HFFc6 (cell line): ENCODE measurements at regions not wholly inside any gene's neighbourhood (a gene's known extent, or its start where the extent isn't known, plus 50 kb on each side); places are given as distances from the start of the nearest gene placed in this dataset.

Experiments used
- DNase-seq: peaks from one replicate; pipeline ENCODE4 v3.0.0-alpha.2; 2018
- H3K27ac Mint-ChIP-seq: 2 replicates; pipeline ENCODE4 v1.8.0; 2020; ENCODE audit warnings: mild to moderate bottlenecking, mixed read lengths
- H3K27me3 Mint-ChIP-seq: 2 replicates; pipeline ENCODE4 v1.8.0; 2021; ENCODE audit warnings: mild to moderate bottlenecking, moderate library complexity, mixed read lengths; ENCODE audit not compliant: insufficient read depth
- H3K36me3 Mint-ChIP-seq: 2 replicates; pipeline ENCODE4 v1.8.0; 2021; ENCODE audit warnings: low read depth, mixed read lengths
- H3K4me1 Mint-ChIP-seq: 2 replicates; pipeline ENCODE4 v1.8.0; 2020; ENCODE audit warnings: low read depth, mixed read lengths
- H3K4me3 Mint-ChIP-seq: 2 replicates; pipeline ENCODE4 v1.8.0; 2020; ENCODE audit warnings: mild to moderate bottlenecking, moderate library complexity, mixed read lengths
- H3K9me3 Mint-ChIP-seq: 2 replicates; pipeline ENCODE4 v1.8.0; 2020; ENCODE audit warnings: mild to moderate bottlenecking, mixed read lengths
- TF ChIP-seq, protein P1 (sequence below): fragments of 200-600 bp; sonication (generic); IDR thresholded peaks from 2 replicates; pipeline ENCODE4 v1.5.0; 2021; ENCODE audit warnings: antibody characterized with exemption, mild to moderate bottlenecking

DNA sequence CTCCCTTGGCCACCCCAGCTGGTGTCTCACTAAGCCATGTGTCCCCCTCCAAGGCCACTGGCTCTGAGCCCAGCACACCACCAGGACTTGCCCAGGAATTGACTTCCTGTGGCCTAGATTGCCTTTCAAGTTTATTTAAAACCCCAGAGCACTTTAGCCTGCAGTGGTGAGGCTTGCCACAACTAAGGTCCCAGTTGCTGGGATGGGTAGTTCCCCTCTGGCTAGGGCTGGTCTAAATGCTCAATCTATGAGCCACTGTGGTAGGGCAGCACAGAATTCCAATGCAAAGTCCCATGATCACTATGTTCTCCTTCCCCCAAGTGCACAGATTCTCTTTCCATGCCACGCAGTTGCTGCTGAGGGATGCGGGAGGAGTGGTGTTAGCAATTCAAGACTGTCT is 61.1 kb upstream of the HCCS start:
- Mint-ChIP-seq H3K9me3 (no peaks in the 10 kb centered on the region), H3K4me3 (no peak overlapping the region), H3K4me1 (peaks cover 9% of the 10 kb centered on the region), H3K27ac (no peak overlapping the region), H3K27me3 (peaks cover 2% of the 10 kb centered on the region; the same call in 1 of the 2 replicates), H3K36me3 (no peaks in the 10 kb centered on the region)
- no peak for DNase-seq
- TF ChIP-seq, protein P1, sequence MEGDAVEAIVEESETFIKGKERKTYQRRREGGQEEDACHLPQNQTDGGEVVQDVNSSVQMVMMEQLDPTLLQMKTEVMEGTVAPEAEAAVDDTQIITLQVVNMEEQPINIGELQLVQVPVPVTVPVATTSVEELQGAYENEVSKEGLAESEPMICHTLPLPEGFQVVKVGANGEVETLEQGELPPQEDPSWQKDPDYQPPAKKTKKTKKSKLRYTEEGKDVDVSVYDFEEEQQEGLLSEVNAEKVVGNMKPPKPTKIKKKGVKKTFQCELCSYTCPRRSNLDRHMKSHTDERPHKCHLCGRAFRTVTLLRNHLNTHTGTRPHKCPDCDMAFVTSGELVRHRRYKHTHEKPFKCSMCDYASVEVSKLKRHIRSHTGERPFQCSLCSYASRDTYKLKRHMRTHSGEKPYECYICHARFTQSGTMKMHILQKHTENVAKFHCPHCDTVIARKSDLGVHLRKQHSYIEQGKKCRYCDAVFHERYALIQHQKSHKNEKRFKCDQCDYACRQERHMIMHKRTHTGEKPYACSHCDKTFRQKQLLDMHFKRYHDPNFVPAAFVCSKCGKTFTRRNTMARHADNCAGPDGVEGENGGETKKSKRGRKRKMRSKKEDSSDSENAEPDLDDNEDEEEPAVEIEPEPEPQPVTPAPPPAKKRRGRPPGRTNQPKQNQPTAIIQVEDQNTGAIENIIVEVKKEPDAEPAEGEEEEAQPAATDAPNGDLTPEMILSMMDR = no peak

DNA sequence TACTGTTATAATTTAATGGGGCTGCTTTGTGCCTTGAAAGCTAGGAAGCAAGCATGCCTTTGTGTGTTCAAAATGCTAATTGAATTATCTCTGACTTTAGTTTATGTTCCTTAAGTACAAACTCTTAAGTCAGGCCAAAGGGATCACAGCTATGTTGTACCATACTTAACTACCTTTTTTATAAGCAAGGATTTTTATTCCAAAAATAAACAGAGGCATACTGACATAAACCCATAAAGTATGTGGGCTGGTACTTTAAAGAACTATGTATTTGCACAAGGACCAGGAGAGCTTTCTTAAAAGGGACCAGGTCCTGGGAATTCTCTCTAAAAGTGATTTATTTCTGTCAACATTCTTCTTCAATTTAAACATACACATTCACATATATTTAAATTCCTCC is 57.8 kb upstream of the HCCS start:
- H3K27me3 Mint-ChIP-seq = peaks cover 2% of the 10 kb centered on the region; the same call in 1 of the 2 replicates
- TF ChIP-seq, protein P1 = no peak
- DNase-seq = no peak
- no peaks in the 10 kb centered on the region for H3K9me3 Mint-ChIP-seq
- no peaks in the 10 kb centered on the region for H3K36me3 Mint-ChIP-seq
- H3K4me3 Mint-ChIP-seq = no peak overlapping the region
- H3K27ac Mint-ChIP-seq = no peak overlapping the region
- H3K4me1 Mint-ChIP-seq = peaks cover 9% of the 10 kb centered on the region

- TF ChIP-seq, protein P1 = no peak
- H3K9me3 Mint-ChIP-seq = no peaks in the 10 kb centered on the region
- H3K36me3 Mint-ChIP-seq = no peaks in the 10 kb centered on the region
- H3K4me1 Mint-ChIP-seq = peaks cover 26% of the 10 kb centered on the region
- no peak for DNase-seq
- no peak overlapping the region for H3K27ac Mint-ChIP-seq
- H3K4me3 Mint-ChIP-seq = no peak overlapping the region
- H3K27me3 Mint-ChIP-seq = no peaks in the 10 kb centered on the region
Measured at GRCh38 chrX:11056322-11057176, 54.6 kb upstream of the HCCS start.

GRCh38 chrX:11059933-11060332 is 51.2 kb upstream of the HCCS start:
- peaks cover 26% of the 10 kb centered on the region for H3K4me1 Mint-ChIP-seq
- TF ChIP-seq, protein P1 = no peak
- H3K36me3 Mint-ChIP-seq = no peaks in the 10 kb centered on the region
- H3K27ac Mint-ChIP-seq = no peak overlapping the region
- DNase-seq = peak; percentile 33
- H3K4me3 Mint-ChIP-seq = no peak overlapping the region
- no peaks in the 10 kb centered on the region for H3K9me3 Mint-ChIP-seq
- no peaks in the 10 kb centered on the region for H3K27me3 Mint-ChIP-seq
